Left ventricle myocardium inferior (tissue), 1 donor: ENCODE measurements at regions not wholly inside any gene's neighbourhood (a gene's known extent, or its start where the extent isn't known, plus 50 kb on each side); places are given as distances from the start of the nearest gene placed in this dataset.

Experiments
- DNase-seq: peaks from one replicate; pipeline ENCODE4 v3.0.0-alpha.2; 2020
- H3K27ac ChIP-seq: fragments of 200-600 bp; replicated peaks from 2 replicates; pipeline ENCODE4 v1.8.0; 2021
- H3K27me3 ChIP-seq: fragments of 200-600 bp; 2 replicates; pipeline ENCODE4 v1.8.0; 2021; ENCODE audit warnings: low read depth
- H3K36me3 ChIP-seq: fragments of 200-600 bp; 2 replicates; pipeline ENCODE4 v1.8.0; 2021
- H3K4me1 ChIP-seq: fragments of 200-600 bp; 2 replicates; pipeline ENCODE4 v1.8.0; 2021
- H3K4me3 ChIP-seq: fragments of 200-600 bp; 2 replicates; pipeline ENCODE4 v1.8.0; 2021; ENCODE audit warnings: mild to moderate bottlenecking, moderate library complexity
- H3K9me3 ChIP-seq: fragments of 200-600 bp; replicated peaks from 2 replicates; pipeline ENCODE4 v1.8.0; 2021
- CTCF ChIP-seq: fragments of 200-600 bp; IDR thresholded peaks from 2 replicates; pipeline ENCODE4 v1.8.0; 2021; ENCODE audit warnings: antibody characterized with exemption, mild to moderate bottlenecking, borderline replicate concordance
- intact Hi-C: fragments of 100-400 bp; cut with micrococcal nuclease; formaldehyde crosslinking; loops from one replicate; pipeline ENCODE4 v1.11.0; 2022
- donor health status: DM: no; HTN: yes; CAD: no; lungs with severe emphysema.

- Histone ChIP-seq H3K27me3 (peaks cover 91% of the 10 kb centered on the region), H3K36me3 (no peaks in the 10 kb centered on the region), H3K4me3 (no peak overlapping the region), H3K4me1 (no peaks in the 10 kb centered on the region), H3K9me3 (no peaks in the 10 kb centered on the region), H3K27ac (no peak overlapping the region)
- no peak for DNase-seq
- intact Hi-C loops = no loop called here
- TF ChIP-seq CTCF = no peak
Observed at GRCh38 chr11:119515771-119516400, 92.9 kb upstream of the THY1 start.

GRCh38 chr11:119513806-119514170 lies 90.8 kb upstream of the THY1 start:
- TF ChIP-seq CTCF = no peak
- no peak overlapping the region for H3K27ac ChIP-seq
- peaks cover 70% of the 10 kb centered on the region for H3K27me3 ChIP-seq
- H3K9me3 ChIP-seq = no peaks in the 10 kb centered on the region
- intact Hi-C loops = no loop called here
- H3K4me3 ChIP-seq = no peak overlapping the region
- H3K4me1 ChIP-seq = no peaks in the 10 kb centered on the region
- DNase-seq = no peak
- no peaks in the 10 kb centered on the region for H3K36me3 ChIP-seq

- Histone ChIP-seq H3K27ac (no peak overlapping the region), H3K36me3 (no peaks in the 10 kb centered on the region), H3K27me3 (peaks cover 66% of the 10 kb centered on the region), H3K9me3 (no peaks in the 10 kb centered on the region), H3K4me3 (no peak overlapping the region), H3K4me1 (no peaks in the 10 kb centered on the region)
- intact Hi-C loops = no loop called here
- no peak for TF ChIP-seq CTCF
- DNase-seq = no peak
Observed at GRCh38 chr11:119513131-119513805, 90.3 kb upstream of the THY1 start.

- H3K9me3 ChIP-seq = no peaks in the 10 kb centered on the region
- H3K36me3 ChIP-seq = no peaks in the 10 kb centered on the region
- H3K4me1 ChIP-seq = no peaks in the 10 kb centered on the region
- no peak for DNase-seq
- H3K4me3 ChIP-seq = no peak overlapping the region
- H3K27ac ChIP-seq = no peak overlapping the region
- TF ChIP-seq CTCF = no peak
- intact Hi-C loops = no loop called here
- H3K27me3 ChIP-seq = peaks cover 59% of the 10 kb centered on the region
Observed at GRCh38 chr11:119512369-119512768, 89.4 kb upstream of the THY1 start.

- Histone ChIP-seq H3K4me1 (no peaks in the 10 kb centered on the region), H3K4me3 (no peak overlapping the region), H3K9me3 (no peaks in the 10 kb centered on the region), H3K27me3 (peaks cover 53% of the 10 kb centered on the region), H3K27ac (no peak overlapping the region), H3K36me3 (no peaks in the 10 kb centered on the region)
- intact Hi-C loops = no loop called here
- no peak for TF ChIP-seq CTCF
- no peak for DNase-seq
Observed at GRCh38 chr11:119511614-119512306, 88.8 kb upstream of the THY1 start.
